G401.6 (cell line): ENCODE measurements at regions not wholly inside any gene's neighbourhood (a gene's known extent, or its start where the extent isn't known, plus 50 kb on each side); places are given as distances from the start of the nearest gene placed in this dataset.
"Not testable (repeated sequence)": the region's sequence is repeated elsewhere in the genome, so short reads cannot be mapped to it uniquely, and the experiment has no call there.

ENCODE experiments used
- FAIRE-seq: peaks from 2 replicates; lab custom pipeline; 2012; peaks lifted over from hg19 to GRCh38; lab: Jason Lieb, UNC

- FAIRE-seq = no peak
Measured at GRCh38 chr2:107466984-107467773, 359.5 kb upstream of the RGPD4 start.

GRCh38 chr2:107469437-107469995 is 357.2 kb upstream of the RGPD4 start:
- no peak for FAIRE-seq

- FAIRE-seq = no peak
Measured at GRCh38 chr2:107473150-107473549, 353.5 kb upstream of the RGPD4 start.

- FAIRE-seq = no peak
Measured at GRCh38 chr2:107475859-107476258, 350.8 kb upstream of the RGPD4 start.

GRCh38 chr2:107502539-107502938 is 324.2 kb upstream of the RGPD4 start:
- FAIRE-seq = no peak

GRCh38 chr2:107511970-107512789 is 314.5 kb upstream of the RGPD4 start:
- FAIRE-seq = no peak

- no peak for FAIRE-seq
Measured at GRCh38 chr2:107525406-107525805, 301.3 kb upstream of the RGPD4 start.

GRCh38 chr2:107529146-107529545 is 297.5 kb upstream of the RGPD4 start:
- no peak for FAIRE-seq

- FAIRE-seq = no peak
Measured at GRCh38 chr2:107530046-107530445, 296.6 kb upstream of the RGPD4 start.

GRCh38 chr2:107534926-107535325 is 291.8 kb upstream of the RGPD4 start:
- no peak for FAIRE-seq

GRCh38 chr2:107535905-107536689 is 290.6 kb upstream of the RGPD4 start:
- not testable (repeated sequence) for FAIRE-seq

- FAIRE-seq = no peak
Measured at GRCh38 chr2:107542314-107542740, 284.4 kb upstream of the RGPD4 start.

- FAIRE-seq = no peak
Measured at GRCh38 chr2:107543793-107544192, 282.9 kb upstream of the RGPD4 start.

- FAIRE-seq = no peak
Measured at GRCh38 chr2:107545066-107545465, 281.6 kb upstream of the RGPD4 start.

GRCh38 chr2:107545851-107546250 is 280.8 kb upstream of the RGPD4 start:
- no peak for FAIRE-seq

GRCh38 chr2:107548216-107548615 is 278.5 kb upstream of the RGPD4 start:
- FAIRE-seq = no peak

- FAIRE-seq = no peak
Measured at GRCh38 chr2:107553046-107553445, 273.6 kb upstream of the RGPD4 start.

- FAIRE-seq = no peak
Measured at GRCh38 chr2:107553539-107553938, 273.2 kb upstream of the RGPD4 start.

- no peak for FAIRE-seq
Measured at GRCh38 chr2:107556038-107556627, 270.6 kb upstream of the RGPD4 start.

- no peak for FAIRE-seq
Measured at GRCh38 chr2:107558295-107558694, 268.4 kb upstream of the RGPD4 start.

GRCh38 chr2:107569496-107569895 is 257.2 kb upstream of the RGPD4 start:
- FAIRE-seq = no peak

GRCh38 chr2:107570876-107571275 is 255.8 kb upstream of the RGPD4 start:
- FAIRE-seq = no peak
